GM19463 (cell line): ENCODE measurements at regions not wholly inside any gene's neighbourhood (a gene's known extent, or its start where the extent isn't known, plus 50 kb on each side); places are given as distances from the start of the nearest gene placed in this dataset.
"Not testable (repeated sequence)": the region's sequence is repeated elsewhere in the genome, so short reads cannot be mapped to it uniquely, and the experiment has no call there.

Source experiments
- ATAC-seq: cut with Tn5 transposase; IDR thresholded peaks from one replicate; pipeline ENCODE4 v1.9.1; 2021; ENCODE audit warnings: mild to moderate bottlenecking, moderate library complexity; ENCODE audit not compliant: unreplicated experiment

DNA sequence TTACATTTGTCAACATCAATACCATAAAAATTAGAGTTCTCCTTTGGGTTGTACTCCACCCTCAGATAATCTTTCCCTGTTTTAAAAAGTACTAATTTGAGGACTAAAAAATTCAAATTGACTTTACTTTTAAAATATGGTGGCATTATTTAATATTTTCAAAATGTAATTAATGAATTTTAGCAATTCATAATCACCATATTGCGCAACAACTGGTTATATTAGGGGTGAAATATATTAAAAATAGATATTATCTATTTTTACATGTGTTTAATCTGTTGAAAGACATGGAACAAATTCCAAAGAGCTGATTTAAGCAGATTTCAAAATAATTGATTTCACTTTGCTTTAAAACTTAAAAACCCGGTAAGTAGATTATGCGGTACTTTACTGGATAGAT lies 236.6 kb upstream of the NOL4 start:
- no peak for ATAC-seq

DNA sequence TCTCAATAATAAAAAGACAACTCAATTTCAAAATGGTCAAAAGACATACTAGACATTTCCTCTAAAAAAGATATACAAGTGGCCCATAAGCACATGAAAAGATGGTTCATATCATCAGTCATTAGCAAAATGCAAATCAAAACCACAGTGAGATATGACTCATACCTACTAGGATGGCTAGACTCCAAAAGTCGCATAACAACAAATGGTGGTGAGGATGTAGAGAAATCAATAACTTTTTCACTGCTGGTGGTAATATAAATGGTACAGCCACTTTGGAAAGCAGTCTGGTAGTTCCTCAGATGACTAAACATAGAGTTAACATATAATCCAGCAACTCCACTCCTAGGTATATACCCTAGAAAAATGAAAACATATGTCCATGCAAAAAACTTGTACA lies 242.3 kb upstream of the NOL4 start:
- ATAC-seq = peak; percentile 88

DNA sequence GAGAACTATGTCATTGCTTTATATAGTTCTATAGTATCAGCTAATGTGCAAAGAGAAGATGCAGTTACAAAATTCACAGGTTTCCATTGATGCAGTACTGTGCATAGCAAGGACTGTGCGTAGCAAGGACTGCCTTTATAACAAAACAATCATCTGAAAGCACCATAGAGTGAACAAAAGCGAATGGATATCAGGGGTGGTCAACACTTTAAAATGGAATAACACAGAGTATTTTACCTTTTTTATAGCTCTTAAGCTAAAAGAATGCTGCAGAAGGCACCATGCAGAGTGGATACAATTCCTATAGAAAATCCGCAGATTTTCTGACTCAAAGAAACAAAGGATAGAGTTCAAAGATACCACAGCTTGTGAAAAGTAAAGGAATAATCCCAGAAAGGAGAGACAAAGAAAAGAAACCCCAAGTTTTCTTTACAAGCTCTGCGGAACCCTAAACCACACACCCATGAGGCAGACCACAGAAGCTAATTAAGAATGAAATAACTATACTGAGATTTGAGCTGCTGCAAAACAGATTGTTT lies 229.9 kb upstream of the DTNA start:
- ATAC-seq = no peak

DNA sequence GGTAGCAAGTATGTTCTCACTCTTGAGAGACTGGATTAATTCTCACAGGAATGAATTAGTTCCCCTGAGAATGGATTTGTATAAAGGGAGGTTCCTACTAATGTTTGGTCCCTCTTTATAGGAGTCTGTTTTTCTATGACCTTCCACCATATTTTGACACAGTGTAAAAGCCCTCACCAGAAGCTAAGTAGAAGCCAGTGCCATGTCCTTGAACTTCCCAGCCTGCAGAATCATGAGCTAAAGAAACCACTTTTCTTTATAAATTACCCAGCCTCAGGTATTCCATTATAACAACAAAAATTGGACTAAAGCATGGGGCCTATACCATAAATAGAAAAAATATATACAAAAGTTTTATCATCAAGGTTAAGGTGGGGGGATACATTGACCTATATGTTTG lies 227.9 kb upstream of the DTNA start:
- no peak for ATAC-seq

DNA sequence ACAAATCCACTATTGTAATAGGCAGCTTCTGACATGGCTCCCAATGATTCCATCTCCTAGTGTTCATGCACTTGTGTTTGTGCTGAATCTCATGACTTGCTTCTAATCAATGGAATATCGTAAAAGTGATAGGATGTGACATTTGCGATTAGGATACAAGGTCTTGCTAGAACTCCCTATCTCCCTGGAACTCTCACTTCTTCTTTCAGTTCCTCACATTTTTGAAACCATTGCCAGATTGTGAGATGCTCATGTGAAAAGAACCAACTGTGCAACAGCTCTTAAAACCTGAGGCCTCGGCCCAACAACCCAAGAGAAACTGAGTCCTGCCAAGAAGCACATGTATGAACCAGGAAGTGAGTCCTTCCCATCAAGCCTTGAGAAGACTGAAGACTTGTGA lies 226.9 kb upstream of the DTNA start:
- no peak for ATAC-seq

DNA sequence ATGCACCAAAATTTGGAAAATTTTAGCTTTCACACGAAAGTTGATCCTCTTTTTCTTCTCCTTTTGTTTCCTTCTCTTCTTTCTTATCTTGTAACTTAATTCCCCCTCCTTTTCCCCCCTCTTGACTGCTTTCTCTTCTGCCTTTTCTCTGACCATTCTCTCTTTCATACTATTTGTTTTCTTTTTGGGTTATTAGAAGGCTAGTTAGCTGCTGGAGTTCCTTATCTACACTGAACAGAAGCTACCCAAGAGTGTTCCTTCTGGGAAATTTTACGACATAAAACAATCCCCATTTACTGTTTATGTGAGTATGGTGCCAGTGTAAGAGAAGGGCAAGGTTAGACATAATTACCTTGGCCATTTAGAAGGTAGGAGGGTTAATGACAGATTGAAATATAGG lies 218.4 kb upstream of the DTNA start:
- no peak for ATAC-seq

DNA sequence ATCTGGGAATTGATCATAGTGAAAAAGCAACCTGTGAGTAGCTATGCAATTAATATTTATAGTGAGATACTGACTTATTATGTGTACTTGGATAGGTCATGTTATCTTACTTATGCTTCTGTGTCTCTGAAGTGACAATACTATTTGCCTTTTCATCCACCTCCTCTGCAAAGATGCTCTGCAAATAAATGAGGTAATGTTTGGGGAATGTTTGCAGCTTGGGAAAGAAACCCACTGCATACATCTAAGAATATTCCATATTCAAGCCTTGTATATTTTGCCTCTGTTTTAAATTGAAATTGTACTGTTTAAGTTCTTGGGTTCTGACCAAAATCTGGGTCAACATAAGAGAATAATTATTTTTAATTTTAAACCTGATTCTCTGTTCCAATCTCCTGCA lies 217.4 kb upstream of the DTNA start:
- ATAC-seq = no peak

DNA sequence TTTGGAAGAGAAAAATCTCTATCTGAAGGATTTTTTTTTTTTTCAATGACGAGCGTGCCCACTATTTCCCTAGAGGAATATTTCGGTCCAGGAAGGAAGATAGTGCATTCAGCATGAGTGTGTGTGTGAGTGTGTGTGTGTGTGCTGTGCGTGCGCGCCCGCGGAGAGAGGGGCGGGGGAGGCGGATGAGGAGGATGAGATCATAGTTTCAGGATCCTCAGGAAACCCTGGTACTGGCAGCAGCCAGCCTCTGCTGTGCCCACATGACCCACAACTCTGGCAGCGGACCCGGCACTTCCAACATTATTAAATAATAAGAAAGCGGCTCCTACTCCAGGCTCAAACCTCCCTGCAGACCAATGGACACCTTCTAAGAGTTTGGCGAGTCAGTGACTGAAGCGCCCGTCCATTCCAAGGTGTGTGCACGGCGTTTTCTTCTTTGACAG lies 217.0 kb upstream of the DTNA start:
- peak; percentile 65 for ATAC-seq

DNA sequence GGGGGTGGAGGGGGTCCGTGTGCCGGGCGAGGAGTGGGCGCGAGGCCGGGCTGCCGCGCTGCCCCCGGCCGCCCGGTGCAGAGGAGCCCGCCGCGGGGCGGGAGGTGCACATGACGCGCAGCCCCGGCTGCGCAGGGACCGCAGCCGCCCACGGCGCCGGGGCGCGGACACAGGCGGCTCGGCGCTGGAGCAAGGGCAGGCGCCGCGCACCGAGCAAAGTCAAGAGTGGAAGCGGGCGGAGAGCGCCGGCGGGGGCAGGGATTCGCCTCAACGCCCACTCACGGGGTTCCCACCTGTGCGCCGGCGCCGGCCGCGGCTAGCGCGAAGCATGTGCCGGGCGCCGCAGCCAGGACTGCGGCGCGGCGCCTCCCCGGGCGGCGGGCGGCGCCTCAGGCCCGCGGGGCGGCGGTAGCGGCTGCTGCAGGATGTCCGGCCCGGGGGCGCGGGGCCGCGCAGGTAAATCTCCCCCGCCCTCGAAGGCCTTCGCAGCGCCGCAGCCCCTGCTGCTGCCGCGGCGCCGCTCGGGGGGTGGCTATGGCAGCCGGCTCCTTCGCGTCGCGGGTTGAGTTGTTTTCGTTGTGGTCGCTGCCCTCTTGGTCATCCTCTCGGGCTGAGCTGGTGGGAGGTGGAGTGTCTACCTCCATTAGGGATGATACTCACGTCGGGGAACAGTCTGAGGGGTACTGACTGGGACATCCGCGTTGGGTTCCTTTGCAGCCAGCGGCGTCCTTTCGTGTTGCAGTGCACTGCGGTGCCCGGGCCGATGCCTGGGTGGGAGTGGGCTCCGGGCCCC lies 216.3 kb upstream of the DTNA start:
- ATAC-seq = peak; percentile 65

DNA sequence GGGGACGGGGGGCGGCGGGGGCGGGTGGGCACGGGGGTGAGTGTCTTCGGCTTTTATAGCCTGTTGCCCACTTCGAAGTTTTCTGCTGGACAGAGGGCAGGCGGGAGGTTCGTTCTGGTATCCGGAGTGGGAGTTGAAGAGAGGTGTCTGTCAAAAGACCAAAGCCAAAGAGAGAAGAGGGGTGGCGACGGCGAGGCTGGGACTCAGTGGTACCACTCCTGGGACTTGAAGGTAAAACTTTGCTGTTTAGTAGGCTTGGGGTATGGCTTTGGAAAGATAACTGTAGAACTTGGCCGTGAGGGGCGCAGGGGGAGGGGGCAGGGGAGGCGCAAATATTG lies 215.8 kb upstream of the DTNA start:
- ATAC-seq = no peak

DNA sequence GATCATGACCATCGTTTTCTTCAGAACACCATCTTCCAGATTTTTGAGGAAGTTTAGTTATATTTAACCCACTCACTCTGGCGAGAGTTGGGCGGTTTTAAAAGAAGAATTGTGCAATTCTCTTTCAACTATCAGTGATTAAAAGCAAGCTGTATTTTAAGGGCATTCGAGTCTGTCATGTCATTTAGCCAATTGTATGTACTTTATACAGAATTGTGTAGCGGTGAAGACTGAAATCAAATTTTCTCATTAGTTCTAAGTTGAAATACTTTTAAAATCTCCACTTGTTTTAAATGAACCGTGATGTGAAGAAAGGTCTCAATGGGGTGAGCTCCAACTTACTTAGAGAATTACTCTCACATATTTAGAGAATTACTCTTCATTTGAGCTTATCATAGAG lies 214.6 kb upstream of the DTNA start:
- no peak for ATAC-seq

DNA sequence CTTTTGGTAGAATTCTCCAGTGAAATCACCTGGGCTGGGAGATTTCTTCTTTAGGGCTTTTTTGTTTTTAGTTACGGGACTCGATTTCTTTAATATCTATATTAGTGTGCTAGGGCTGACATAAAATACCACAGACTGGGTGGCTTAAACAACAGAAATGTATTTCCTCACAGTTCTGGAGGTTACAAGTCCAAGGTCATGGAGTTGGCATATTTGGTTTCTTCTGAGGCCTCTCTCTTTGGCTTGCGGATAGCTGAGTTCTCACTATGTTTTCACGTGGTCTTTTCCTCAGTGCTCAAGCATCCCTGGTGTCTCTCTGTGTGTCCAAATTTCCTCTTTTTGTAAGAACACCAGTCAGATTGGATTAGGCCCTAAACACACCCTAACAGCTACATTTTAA lies 208.5 kb upstream of the DTNA start:
- no peak for ATAC-seq

DNA sequence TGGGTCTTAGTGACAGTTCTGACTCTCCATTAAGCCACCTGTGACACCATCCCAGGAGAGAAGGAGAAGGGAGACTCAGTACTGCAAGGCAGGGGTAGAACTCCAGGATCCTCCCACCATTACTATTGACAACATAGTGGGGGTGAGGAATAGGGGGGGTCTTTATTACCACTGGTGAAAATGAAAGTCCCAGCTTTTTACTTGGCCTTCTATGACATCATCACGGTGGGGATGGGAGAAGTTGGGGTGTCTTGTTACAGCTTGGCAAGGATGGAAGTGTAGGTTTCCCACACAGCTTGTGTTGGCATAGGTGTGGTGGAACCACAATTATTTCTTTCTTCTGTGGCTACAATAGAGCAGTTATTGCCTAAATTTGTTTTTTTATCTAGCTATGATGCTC lies 203.9 kb upstream of the DTNA start:
- no peak for ATAC-seq

DNA sequence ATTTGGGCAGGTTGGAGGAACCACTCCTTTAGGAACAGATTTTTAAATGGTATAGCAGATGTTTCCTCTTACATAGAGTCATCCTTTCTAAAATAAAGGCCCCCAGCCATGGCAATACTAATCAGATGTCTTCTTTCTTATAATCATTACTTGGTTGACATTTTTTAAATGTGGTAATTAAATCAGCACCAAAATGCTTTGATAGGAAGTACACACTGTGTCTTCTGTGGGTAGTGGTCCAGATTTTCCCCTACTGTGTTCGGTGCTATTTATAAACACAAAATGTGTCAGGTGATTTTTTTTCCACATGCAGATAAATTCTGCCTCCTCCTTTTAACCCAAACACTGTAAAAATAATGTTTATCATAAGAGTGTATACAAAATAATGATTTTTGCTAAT lies 200.9 kb upstream of the DTNA start:
- no peak for ATAC-seq

DNA sequence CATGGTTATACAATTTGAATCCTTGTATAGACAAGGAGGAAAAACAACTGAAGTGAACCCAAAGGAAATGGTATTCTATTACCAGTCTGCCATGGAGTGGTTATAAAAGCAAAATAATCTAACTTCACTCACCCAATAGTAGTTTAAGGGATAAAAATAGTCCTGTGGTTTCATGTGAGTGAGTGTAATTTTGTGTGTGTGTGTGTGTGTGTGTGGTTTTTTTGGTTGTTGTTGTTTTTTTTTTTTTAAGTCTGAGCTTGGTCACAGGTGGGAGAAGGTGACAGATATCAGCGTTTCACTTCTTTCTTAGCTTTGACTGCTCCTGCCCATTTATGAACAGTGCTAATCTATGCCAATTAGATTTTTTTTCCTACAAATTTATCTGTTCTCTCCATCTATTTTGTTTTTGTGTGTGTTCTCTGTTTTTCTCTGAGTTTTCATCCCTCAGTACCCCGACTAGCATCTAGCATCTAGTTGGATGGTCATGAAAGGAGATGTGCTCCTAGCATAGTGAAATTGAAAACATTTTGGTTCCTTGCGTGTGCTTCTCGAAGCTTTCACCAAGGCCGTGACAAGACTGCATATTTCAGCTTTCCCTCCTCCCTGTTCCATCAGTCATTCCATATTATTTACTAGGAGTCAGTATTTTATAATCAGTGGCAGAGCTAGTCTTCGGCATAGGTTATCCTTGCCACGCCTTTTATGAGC lies 200.1 kb upstream of the DTNA start:
- ATAC-seq = no peak

DNA sequence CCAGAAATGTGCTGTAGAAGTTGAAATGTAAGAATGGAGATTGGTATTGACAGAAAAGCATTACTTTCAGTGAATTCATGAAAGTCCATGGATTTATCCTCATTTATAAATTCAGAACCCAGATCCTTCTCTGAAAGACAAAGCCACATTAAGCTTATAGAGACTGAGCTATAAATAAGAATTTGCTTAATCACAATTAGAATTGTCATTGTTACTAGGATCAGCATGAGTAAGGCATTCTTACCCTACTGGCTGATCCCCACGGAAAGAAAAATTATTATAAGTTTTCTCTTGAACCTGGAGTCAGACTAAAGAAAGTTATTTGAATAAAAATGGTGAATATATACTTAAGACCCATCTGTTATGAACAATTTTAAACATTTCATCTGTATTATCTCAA lies 199.2 kb upstream of the DTNA start:
- ATAC-seq = no peak

DNA sequence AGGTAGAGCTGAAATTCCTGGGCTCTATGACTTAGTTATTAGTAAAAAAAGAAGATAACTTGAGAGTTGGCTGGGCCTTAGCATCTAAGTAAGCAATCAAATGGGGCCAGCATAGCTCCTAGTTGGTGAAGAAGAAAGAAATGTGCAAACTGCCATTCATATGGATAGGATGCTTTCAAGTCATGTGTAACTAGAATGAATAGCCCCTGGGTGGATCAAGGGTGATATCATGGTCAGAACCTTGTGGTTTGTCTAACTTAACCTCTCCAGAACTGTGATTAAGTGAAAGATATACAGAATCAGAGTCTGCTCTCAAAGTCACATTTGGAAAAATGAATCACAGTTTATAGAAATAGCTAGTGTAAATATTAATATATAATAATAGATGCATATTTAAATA lies 198.7 kb upstream of the DTNA start:
- ATAC-seq = no peak

DNA sequence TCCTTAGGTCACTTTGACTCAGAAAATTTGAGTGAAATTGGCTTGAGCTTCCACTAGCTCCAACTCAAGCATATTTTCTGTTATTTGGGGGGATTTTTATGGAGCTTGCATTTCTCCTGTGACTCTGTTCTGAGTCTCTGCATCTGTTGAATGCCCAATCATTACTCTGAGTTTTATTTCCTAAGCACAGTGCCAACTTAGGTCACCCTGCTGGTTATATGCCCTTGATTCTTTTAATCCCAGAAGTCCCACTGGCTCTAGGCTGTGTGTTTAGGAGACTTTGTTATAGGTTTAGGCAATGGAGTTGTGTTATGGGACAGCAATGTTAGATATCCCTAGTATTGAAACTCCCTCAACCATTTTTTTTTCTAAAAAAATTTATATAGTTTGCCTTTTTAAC lies 198.2 kb upstream of the DTNA start:
- ATAC-seq = no peak

DNA sequence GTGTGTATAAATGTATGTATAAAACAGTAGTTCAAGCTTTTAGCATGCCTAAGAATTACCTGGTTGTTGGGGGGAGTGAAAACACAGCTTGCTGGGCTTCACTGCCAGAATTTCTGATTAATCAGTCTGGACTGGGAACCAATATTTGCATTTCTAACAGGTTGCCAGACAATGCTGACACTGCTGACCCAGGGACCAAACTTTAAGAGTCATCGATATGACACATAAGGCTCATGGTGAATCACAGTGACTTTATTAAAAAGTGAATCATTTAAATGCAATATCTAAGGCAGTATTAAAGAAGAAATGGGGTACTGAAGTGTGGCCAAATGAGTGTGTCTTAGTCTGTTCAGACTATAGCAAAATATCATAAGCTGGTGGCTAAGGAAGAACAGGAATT lies 195.9 kb upstream of the DTNA start:
- no peak for ATAC-seq

DNA sequence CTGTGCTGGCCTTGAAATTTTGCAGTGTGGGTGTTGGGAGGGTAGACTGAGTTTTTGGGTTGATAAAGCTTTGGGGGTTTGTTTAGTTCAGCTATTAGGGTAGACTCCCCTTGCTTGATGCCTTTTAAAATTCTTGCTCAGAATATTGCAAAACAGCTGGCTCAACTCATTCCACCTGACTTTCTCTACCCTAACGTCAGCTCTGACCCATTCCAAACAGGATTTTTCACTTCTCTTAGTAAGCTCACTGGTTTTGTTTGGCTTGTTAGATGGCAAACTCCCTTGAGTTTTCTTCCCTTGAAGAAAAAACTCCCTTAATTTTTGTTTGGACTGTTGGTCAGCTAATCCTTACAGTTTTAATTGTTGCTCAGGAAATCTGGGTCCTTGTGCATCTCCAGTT lies 195.1 kb upstream of the DTNA start:
- no peak for ATAC-seq

DNA sequence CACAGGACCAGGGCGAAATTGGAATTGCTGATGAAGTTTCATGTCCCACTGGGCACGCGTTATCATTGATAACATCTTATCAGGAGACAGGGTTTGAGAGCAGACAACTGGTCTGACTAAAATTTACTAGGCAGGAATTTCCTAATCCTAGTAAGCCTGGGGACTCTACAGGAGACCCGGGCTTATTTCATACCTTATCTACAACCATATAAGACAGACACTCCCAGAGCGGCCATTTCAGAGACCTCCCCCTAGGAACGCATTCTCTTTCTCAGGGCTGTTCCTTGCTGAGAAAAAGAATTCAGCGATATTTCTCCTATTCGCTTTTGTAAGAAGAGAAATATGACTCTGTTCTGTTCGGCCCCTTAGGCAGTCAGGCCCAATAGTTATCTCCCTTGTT lies 193.7 kb upstream of the DTNA start:
- not testable (repeated sequence) for ATAC-seq

DNA sequence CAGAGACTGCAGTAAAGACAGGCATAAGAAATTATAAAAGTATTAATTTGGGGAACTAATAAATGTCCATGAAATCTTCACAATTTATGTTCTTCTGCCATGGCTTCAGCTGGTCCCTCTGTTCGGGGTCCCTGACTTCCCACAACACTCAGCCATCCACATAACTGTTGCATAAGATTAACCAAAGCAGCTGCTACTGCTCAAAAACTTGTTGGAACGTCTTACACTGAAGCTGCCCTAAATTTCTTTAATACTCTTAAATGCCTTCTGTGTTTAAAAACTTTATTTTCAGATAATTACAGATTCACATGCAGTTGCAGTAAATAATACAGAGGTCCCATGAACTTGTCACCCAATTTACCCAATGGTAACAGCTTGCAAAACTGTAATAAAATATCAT lies 193.1 kb upstream of the DTNA start:
- not testable (repeated sequence) for ATAC-seq
